ENCODE measurements at regions not wholly inside any gene's neighbourhood (a gene's known extent, or its start where the extent isn't known, plus 50 kb on each side); places are given as distances from the start of the nearest gene placed in this dataset.
"Not testable (repeated sequence)": the region's sequence is repeated elsewhere in the genome, so short reads cannot be mapped to it uniquely, and the experiment has no call there.

- DNase-seq: no peak
Observed at GRCh38 chr3:6467186-6467585, 393.7 kb upstream of the GRM7 start.

DNA sequence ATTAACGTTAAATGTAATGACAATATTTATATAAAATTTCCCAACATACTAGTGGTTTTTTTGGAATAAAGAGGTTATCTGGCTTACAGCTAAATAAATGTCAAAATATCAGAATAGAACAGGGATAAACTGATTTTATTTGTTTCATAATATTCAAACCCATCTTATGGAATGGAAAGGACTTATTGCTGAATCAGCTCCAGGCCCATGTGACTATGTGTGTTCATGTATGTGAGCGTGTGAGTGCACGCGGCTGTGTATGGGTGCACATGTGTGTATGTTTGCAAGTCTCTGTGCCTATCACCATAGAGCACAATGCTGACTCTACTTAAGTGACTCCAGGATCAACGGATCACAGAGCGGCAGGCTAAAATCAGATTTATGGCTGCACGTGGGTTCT is 392.3 kb upstream of the GRM7 start:
- no peak for DNase-seq

DNA sequence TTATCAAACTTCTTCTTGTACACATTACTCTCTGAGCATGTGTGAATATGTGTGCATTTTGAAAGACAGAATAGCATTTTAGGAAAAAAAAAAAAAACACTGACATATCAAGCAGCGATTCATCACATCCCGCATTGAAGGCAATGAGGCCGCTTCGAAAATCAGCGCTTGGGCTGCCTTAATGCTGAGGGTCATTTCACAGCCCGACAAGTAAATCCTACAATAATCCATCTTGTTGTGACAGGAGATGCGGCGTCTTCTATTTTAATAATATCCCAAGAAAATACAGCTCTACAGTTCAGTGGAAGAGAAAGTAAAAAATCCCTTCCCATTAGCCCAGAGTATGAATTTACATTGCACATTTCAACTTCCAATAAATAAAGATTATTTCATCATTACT is 389.2 kb upstream of the GRM7 start:
- DNase-seq: no peak

- DNase-seq: not testable (repeated sequence)
Observed at GRCh38 chr3:6490487-6491327, 370.2 kb upstream of the GRM7 start.

DNA sequence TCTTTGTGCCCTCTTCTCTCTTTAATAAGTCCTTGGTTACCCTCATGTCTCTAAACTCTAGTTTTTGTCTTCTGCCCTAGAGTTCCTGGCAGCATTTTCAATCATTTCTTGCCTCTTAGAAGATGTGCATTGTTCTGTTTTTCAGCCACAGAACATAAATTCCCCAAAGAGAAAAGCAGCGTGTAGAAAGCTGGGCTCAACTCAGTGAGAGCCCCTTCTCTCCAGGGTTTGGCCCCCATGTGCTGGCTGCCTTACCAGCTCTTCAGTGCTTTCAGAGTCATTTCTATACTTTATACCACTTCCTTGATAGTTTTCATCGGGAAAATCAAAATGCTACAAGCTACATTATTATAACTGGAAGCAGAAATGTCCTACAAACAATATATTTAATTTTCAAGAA is 369.1 kb upstream of the GRM7 start:
- no peak for DNase-seq

- no peak for DNase-seq
Observed at GRCh38 chr3:6492306-6492705, 368.6 kb upstream of the GRM7 start.

GRCh38 chr3:6498944-6499343 is 362.0 kb upstream of the GRM7 start:
- DNase-seq: not testable (repeated sequence)

GRCh38 chr3:6504347-6504746 is 356.6 kb upstream of the GRM7 start:
- no peak for DNase-seq

GRCh38 chr3:6504834-6505233 is 356.1 kb upstream of the GRM7 start:
- no peak for DNase-seq

GRCh38 chr3:6508410-6508759 is 352.5 kb upstream of the GRM7 start:
- no peak for DNase-seq

DNA sequence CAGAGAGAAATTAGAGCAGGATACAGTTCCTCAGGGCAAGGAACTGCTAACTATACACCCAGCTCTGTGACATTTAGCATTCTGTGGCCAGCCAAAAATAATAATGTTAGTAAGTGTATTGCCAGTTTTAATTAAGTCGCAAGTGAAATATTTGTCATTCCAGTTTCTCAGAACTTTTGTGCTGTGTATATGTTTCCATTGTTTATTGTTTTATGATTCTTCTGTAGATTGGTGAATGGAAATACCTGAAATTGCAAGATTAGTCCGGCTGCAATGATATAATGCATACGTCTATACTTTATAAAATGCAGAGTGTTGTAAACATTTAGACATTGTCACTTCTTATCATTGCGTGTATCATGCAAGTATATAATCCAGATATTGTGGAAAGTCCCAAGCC is 351.3 kb upstream of the GRM7 start:
- no peak for DNase-seq

DNA sequence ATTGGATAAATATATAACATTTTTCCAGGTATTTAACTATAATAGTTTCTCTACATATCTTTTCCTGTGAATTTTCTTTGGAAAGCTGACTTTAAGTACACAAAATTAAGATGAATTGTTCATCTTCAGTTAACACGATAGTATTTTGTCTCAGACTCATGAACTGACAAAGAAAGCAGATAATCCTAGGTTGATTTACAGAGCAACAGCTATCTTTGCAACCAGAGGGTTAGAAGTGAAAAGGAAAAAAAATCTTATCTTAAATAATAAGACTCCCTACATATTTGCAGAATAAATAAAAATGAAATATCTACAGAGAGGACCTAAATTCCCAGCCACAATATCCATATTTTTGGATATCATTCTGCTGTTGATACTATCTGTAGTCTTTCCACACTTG is 350.2 kb upstream of the GRM7 start:
- DNase-seq: no peak

DNA sequence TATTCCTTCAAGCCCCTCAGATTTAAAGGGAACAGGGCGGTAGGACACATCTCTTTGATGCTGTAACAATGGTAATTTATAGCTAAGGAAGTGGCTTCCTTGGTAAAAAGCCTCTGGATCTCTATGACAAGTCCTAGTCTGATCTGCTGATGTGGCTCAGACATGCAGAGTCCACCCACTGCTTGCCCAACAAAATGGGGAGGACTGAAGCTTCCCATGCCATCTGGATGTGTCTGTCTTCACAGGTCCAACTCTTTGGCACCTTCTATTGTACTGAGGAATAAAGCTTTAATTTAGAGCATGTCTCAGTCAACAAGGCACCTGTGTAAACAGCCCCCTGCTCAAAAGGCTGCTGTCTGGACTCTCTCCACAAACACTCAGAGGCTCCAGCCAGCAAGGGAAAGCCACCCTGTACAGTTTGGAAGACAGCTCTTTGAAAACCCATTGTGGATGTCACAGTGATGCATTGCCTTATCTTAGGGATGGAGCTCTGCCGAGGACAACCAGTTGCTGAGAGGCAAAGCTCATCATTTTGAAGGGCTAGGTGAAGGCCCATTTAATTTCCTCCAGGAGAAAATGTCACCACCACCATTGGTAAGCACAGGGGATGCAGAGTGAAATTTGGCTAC is 348.6 kb upstream of the GRM7 start:
- DNase-seq: no peak

GRCh38 chr3:6516143-6516542 is 344.8 kb upstream of the GRM7 start:
- DNase-seq: no peak

- no peak for DNase-seq
Observed at GRCh38 chr3:6516694-6517093, 344.2 kb upstream of the GRM7 start.

DNA sequence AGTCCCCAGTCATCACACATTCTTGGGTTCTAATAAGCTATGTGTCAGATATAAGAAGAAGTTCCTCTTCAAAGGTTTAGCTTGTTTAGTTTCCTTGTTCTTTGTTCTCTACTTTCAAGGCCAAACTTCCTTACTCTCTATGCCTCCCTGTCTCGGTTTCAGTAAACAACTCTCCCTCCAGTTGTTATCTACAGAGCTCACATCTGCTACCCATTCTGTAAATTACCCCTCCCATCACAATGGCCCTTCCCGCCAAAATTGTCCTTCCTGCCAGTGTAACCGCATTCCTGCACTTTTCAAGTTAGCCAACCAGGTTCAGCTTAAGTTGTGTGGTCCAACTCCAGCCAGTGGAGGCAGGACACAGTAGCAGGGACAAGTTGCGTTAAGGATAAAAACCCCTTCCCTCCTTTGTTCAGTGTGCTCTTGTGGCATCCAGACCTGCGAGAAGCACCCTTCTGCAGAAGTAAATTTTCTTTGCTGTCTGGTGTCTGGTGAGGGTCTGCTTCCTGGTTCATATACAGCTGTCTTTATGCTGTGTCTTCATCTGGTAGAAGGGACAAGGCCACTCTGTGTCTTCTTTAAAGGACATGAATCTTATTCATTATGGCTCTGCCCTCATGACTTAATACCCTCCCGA is 342.1 kb upstream of the GRM7 start:
- no peak for DNase-seq

GRCh38 chr3:6521369-6522113 is 339.4 kb upstream of the GRM7 start:
- no peak for DNase-seq

GRCh38 chr3:6522191-6522590 is 338.7 kb upstream of the GRM7 start:
- no peak for DNase-seq

- no peak for DNase-seq
Observed at GRCh38 chr3:6523043-6523442, 337.9 kb upstream of the GRM7 start.

GRCh38 chr3:6524479-6524878 is 336.4 kb upstream of the GRM7 start:
- no peak for DNase-seq

DNA sequence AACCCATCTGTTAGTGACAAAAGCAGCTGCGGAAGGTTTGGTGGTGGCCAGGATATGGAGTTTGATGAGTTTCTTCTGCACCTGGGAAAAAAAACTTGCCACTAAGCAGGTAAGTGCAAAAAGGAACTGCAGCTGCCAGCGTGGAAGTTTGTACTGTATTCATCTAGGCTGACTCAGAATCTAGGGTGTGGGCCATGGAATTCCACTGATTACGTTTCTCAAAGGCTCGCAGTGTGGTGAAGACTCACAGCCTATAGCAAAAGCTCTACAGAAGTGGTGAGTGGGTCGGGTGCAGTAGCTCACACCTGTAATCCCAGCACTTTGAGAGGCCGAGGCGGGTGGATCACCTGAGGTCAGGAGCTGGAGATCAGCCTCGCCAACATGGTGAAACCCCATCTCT is 334.6 kb upstream of the GRM7 start:
- no peak for DNase-seq

DNA sequence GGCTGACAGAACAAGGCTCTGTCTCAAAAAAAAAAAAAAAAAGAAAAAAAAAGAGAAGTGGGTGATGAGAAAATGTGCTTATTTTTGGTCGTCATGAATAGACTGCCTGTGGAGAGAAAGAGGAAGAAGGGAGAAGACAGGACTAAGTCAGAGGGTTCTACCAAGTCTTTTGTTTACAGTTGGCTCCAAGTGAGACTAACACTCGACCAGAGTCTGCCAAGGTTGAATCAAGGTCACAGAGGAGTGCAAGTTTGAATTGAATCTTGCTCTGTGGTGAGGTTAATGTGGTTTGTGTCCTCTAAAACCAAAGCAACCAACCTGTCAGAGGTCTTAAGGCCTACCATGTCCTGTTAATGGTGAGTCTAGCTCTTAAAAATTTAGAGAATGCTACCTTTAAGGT is 334.1 kb upstream of the GRM7 start:
- no peak for DNase-seq

DNA sequence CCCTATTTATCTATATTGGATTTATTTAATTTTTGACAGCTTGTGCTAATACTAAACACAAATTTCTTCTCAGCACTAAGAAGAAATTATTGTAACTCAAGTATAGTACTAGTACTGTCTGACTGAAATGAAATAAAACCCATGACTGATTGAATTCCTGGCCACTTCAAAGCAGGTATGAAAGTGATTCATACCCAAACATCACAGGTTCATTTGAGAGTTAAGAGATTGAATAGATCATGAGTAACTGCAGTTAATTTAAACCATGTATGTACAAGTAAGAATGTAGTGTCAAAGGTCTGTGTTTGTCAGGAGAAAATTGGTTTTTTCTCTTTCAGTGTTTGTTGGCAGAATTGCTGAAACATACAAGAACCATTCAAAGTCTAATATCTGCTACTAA is 332.0 kb upstream of the GRM7 start:
- DNase-seq: no peak

DNA sequence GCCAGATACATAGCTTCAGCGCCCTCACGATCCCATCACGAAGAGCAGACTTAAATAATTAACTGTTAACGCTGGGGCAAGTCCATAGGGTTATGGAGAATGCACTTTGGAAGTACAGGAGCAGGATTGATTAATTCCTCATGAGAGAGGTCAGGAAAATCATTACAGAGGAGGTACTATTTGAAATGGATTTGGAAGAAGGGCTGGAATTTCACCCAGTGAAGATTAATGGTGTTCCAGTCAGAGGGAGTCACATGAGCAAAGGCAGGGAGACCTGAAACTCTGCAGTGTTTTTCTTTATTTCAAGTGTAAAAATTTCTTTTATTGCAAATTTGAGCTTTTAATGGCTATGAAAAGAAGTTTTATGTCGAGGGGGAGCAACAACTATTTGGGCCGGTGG is 329.8 kb upstream of the GRM7 start:
- DNase-seq: no peak

Data from activated CD4-positive, alpha-beta T cell treated with anti-CD3 and anti-CD28 coated beads, Interleukin-2, amount 50 U/mL, for 48 hours (primary cell).